ENCODE measurements at regions not wholly inside any gene's neighbourhood (a gene's known extent, or its start where the extent isn't known, plus 50 kb on each side); places are given as distances from the start of the nearest gene placed in this dataset.
"Not testable (repeated sequence)": the region's sequence is repeated elsewhere in the genome, so short reads cannot be mapped to it uniquely, and the experiment has no call there.

DNA sequence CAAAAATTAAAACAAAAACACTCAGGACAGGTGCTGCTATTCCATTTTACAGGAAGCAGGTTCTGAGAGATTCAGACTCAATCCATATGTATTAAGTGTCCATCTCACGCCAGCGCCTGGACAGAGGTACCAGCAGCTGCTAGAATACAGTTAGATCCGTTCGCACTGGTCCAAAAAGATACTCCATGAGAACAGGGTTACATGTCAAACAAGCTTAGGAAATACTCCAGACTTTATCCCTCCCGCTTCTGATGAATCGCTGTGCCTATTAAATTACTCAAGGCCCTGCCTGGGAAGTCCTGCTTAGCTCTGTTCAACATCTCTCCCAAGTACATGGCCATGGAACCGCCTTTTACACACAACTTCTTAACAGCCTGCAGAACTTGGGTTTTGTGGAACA lies 50.2 kb upstream of the SLC35C1 start:
- DNase-seq: no peak

DNA sequence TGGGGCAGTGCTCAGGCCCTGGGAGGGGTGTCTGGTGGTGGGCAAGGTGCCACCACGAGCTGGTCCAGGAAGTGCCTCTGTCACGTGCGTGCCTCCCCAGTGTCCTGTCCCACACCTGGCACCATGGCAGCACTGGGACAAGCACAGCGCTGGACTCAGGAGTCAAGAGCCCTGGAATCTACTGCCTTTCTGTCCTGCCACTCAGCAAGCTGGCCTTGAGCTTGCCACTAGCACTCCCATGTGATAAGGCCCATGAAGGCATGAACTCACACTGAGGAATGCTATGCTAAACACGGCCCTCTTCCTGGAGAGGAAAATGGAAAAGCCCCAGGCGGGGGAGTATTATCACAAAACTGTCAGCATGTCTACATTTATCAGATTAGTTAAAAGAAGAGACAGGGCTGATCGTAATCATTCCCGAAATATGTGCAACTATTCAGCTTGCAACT lies 50.7 kb upstream of the SLC35C1 start:
- DNase-seq: no peak

- DNase-seq: no peak
Observed at GRCh38 chr11:45752106-45752505, 52.8 kb upstream of the SLC35C1 start.

- no peak for DNase-seq
Observed at GRCh38 chr11:45751430-45751829, 53.5 kb upstream of the SLC35C1 start.

- no peak for DNase-seq
Observed at GRCh38 chr11:45750439-45750838, 54.5 kb upstream of the SLC35C1 start.

- DNase-seq: no peak
Observed at GRCh38 chr11:45748801-45749200, 56.1 kb upstream of the SLC35C1 start.

- DNase-seq: no peak
Observed at GRCh38 chr11:45745065-45745811, 59.7 kb upstream of the SLC35C1 start.

- DNase-seq: no peak
Observed at GRCh38 chr11:45743556-45744468, 61.1 kb upstream of the SLC35C1 start.

GRCh38 chr11:45741582-45741981 lies 63.4 kb upstream of the SLC35C1 start:
- no peak for DNase-seq

- DNase-seq: no peak
Observed at GRCh38 chr11:45741032-45741431, 63.9 kb upstream of the SLC35C1 start.

DNA sequence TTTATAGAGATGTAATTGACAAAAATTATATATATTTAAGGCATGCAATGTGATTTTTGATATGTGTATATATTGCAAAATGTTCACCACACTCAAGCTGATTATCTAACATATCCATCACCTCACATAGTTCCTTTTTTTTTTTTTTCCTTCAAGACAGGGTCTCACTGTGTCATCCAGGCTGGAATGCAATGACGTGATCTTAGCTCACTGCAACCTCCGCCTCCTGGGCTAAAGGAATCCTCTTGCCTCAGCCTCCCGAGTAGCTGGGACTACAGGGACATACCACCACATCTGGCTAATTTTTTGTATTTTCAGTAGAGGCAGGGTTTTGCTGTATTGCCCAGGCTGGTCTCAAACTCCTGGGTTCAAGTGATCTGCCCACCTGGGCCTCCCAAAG lies 65.1 kb upstream of the SLC35C1 start:
- peak; percentile 12 for DNase-seq

DNA sequence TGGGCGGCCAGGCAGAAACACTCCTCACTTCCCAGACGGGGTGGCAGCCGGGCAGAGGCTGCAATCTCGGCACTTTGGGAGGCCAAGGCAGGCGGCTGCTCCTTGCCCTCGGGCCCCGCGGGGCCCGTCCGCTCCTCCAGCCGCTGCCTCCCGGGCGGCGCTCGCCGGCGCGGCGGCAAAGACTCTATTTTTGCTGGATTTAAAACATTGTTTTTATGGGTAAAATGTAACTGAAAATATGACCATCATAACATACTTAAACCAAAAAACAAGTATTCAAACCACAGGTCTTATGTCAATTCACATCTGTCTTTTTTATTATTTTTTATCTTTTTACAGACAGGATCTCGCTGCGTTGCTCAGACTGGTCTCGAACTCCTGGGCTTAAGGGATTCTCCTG lies 65.9 kb upstream of the SLC35C1 start:
- DNase-seq: not testable (repeated sequence)

- DNase-seq: not testable (repeated sequence)
Observed at GRCh38 chr11:45738194-45738593, 66.8 kb upstream of the SLC35C1 start.

DNA sequence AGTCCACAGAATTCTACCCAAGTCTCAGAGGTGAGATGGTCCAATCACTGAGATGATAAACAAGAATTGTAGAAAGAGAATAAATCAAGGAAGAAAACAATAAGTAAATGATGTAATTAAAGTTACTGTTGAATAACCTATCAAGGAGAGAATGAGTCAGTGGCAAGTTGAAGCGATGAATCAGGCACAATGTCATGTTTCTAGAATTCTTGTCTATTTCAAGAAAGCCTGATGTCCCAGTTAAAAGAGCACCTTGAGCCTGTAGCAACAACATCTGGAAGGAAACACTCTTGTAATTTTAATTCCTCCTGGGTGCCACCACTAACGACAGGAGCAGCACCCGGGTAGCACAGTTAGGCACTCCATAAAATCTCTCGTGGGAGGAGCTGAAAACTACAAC lies 67.9 kb upstream of the SLC35C1 start:
- no peak for DNase-seq

DNA sequence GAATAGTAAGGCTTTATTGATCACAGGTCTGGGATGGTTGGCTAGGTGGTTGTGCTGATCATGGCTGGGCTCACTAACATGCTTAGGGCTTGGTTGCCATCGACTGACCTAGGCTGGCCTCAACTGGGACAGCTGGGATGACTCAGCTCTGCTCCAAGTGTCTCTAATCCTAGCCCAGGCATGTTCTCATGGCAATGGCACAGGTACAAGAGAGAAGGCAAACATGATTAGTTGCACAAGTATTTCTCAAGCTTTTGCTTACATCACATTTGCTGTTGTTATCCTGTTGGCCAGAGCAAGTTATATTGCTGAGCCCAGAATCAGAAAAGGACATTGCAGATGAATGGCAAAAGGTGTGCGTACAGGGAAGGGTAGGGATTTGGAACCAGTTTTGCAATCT lies 68.5 kb upstream of the SLC35C1 start:
- DNase-seq: peak; percentile 8

GRCh38 chr11:45733176-45733575 lies 67.8 kb upstream of the CHST1 start:
- DNase-seq: no peak

DNA sequence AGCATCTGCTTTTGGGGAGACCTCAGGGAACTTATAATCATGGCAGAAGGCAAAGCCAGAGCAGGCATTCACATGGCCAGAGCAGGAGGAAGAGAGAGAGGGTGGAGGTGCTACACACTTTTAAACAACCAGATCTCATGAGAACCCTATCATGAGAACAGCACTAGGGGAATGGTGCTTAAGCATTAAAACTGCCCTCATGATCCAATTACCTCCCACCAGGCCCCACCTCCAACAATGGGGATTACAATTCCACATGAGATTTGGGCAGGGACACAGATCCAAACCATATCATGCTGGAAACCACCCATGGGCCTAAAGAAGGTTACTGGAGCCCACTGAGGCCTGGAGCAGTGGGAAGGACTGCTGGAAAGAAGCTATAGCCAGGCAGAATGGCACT lies 66.9 kb upstream of the CHST1 start:
- DNase-seq: no peak

- not testable (repeated sequence) for DNase-seq
Observed at GRCh38 chr11:45731171-45731570, 65.7 kb upstream of the CHST1 start.

- no peak for DNase-seq
Observed at GRCh38 chr11:45730014-45730413, 64.6 kb upstream of the CHST1 start.

GRCh38 chr11:45726493-45727054 lies 61.2 kb upstream of the CHST1 start:
- no peak for DNase-seq

DNA sequence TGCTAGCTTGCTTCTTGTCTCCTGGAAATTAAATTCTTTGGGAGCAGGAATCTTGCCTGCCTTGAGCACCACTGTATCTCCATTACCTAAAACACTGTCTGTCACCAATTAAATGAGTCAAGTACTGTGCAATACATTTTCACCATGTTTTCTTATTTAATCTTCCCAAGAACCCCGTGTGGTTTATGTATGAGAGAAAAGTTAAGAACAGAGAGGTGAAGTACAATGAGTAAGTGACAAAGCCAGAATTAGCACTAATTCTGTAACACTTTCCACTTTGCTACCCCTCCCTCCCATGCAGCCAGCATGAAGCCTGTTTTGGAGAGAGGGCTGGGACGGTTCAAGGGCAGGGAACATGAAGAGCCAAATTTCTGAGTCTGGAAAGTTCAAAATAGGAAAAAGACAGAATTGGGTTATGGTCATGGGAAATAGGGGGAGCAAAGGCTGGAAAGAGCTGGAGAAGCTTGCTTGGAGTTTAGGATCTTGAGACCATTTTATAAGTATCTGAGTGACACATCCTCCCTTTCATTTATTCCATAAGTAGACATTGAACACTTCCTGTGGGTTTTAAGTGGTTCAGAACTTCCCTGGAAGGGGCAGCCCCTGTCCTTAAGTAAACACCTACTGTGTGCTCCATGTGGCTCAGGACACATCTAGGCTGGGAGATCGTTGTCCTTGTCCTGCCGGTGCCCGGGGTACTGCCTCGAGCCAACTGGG lies 60.5 kb upstream of the CHST1 start:
- DNase-seq: no peak

- DNase-seq: no peak
Observed at GRCh38 chr11:45725121-45725520, 59.7 kb upstream of the CHST1 start.

DNA sequence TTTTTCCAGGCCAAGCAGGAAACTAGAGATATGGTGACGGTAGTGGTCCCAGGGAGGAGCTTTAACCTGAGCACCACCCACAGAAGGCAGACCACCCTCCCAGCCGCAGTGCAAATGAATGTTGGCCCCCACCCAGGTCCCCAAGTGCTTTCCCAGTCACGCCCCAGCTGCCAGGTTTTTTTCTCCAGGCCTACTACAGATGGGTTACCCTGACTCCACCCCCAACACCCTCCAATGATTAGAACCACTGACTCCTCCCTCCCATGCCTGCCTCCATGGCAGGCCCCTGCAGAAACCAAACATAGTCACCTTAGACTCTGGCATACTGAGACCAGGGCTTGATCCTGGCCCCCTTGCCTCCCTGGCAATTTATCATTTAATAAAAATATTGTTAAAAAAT lies 58.7 kb upstream of the CHST1 start:
- no peak for DNase-seq

Measured in EL (cell line).